Parathyroid adenoma (tissue), 2 donors: ENCODE measurements at regions not wholly inside any gene's neighbourhood (a gene's known extent, or its start where the extent isn't known, plus 50 kb on each side); places are given as distances from the start of the nearest gene placed in this dataset.

Experiments
- H2AFZ ChIP-seq: fragments of 300-600 bp; sonication (generic); one replicate; pipeline ENCODE4 v1.7.0; 2017; ENCODE audit warnings: antibody characterized with exemption, mild to moderate bottlenecking
- H3K27ac ChIP-seq: fragments of 300-600 bp; sonication (generic); one replicate; pipeline ENCODE4 v1.7.0; 2017
- H3K27me3 ChIP-seq: fragments of 300-600 bp; sonication (generic); one replicate; pipeline ENCODE4 v1.7.0; 2017; ENCODE audit warnings: low read length; ENCODE audit not compliant: control insufficient read depth, insufficient read depth
- H3K36me3 ChIP-seq: fragments of 300-600 bp; sonication (generic); one replicate; pipeline ENCODE4 v1.7.0; 2017; ENCODE audit warnings: low read length; ENCODE audit not compliant: control insufficient read depth, insufficient read depth
- H3K4me1 ChIP-seq: fragments of 300-600 bp; sonication (generic); one replicate; pipeline ENCODE4 v1.7.0; 2017; ENCODE audit warnings: control low read depth
- H3K4me2 ChIP-seq: fragments of 300-600 bp; sonication (generic); one replicate; pipeline ENCODE4 v1.7.0; 2017; ENCODE audit warnings: low read length
- H3K4me3 ChIP-seq: fragments of 300-600 bp; sonication (generic); one replicate; pipeline ENCODE4 v1.7.0; 2017; ENCODE audit warnings: low read depth, low read length
- H3K79me2 ChIP-seq: fragments of 300-600 bp; sonication (generic); one replicate; pipeline ENCODE4 v1.7.0; 2017; ENCODE audit warnings: control low read depth
- H3K9ac ChIP-seq: fragments of 300-600 bp; sonication (generic); one replicate; pipeline ENCODE4 v1.7.0; 2017; ENCODE audit warnings: mild to moderate bottlenecking
- H3K9me3 ChIP-seq: fragments of 300-600 bp; sonication (generic); one replicate; pipeline ENCODE4 v1.7.0; 2017; ENCODE audit warnings: low read length; ENCODE audit not compliant: control insufficient read depth
- CTCF ChIP-seq: fragments of 300-600 bp; sonication (generic); IDR thresholded peaks from one replicate; pipeline ENCODE4 v1.7.0; 2017; ENCODE audit warnings: antibody characterized with exemption, mild to moderate bottlenecking
- donor health status: primary hyperparathyroidism.

GRCh38 chr2:198322275-198322674, 517.9 kb downstream of the PLCL1 start:
- Histone ChIP-seq H3K4me1 (no peaks in the 10 kb centered on the region), H2AFZ (no peak overlapping the region), H3K27me3 (no peaks in the 10 kb centered on the region), H3K4me3 (no peak overlapping the region), H3K79me2 (no peaks in the 10 kb centered on the region), H3K9me3 (no peaks in the 10 kb centered on the region), H3K27ac (no peak overlapping the region), H3K9ac (no peak overlapping the region), H3K36me3 (no peaks in the 10 kb centered on the region), H3K4me2 (no peak overlapping the region)
- TF ChIP-seq CTCF: no peak

GRCh38 chr2:198321522-198322088, 517.2 kb downstream of the PLCL1 start:
- no peak overlapping the region for H3K4me2 ChIP-seq
- H3K4me1 ChIP-seq: no peaks in the 10 kb centered on the region
- H3K27ac ChIP-seq: no peak overlapping the region
- H3K9ac ChIP-seq: no peak overlapping the region
- H3K27me3 ChIP-seq: no peaks in the 10 kb centered on the region
- no peak for TF ChIP-seq CTCF
- no peaks in the 10 kb centered on the region for H3K36me3 ChIP-seq
- H2AFZ ChIP-seq: no peak overlapping the region
- H3K9me3 ChIP-seq: no peaks in the 10 kb centered on the region
- H3K79me2 ChIP-seq: no peaks in the 10 kb centered on the region
- no peak overlapping the region for H3K4me3 ChIP-seq

GRCh38 chr2:198316852-198317396, 512.5 kb downstream of the PLCL1 start:
- no peaks in the 10 kb centered on the region for H3K27me3 ChIP-seq
- no peak overlapping the region for H3K27ac ChIP-seq
- H3K36me3 ChIP-seq: no peaks in the 10 kb centered on the region
- H3K4me2 ChIP-seq: no peak overlapping the region
- H2AFZ ChIP-seq: no peak overlapping the region
- no peak overlapping the region for H3K9ac ChIP-seq
- no peaks in the 10 kb centered on the region for H3K4me1 ChIP-seq
- H3K79me2 ChIP-seq: no peaks in the 10 kb centered on the region
- no peaks in the 10 kb centered on the region for H3K9me3 ChIP-seq
- no peak for TF ChIP-seq CTCF
- no peak overlapping the region for H3K4me3 ChIP-seq

- H3K9ac ChIP-seq: no peak overlapping the region
Observed at GRCh38 chr2:198315791-198316630, 511.6 kb downstream of the PLCL1 start.

More at GRCh38 chr2:198315791-198316630, 511.6 kb downstream of the PLCL1 start:
- no peaks in the 10 kb centered on the region for H3K27me3 ChIP-seq
- no peak overlapping the region for H2AFZ ChIP-seq
- H3K9me3 ChIP-seq: no peaks in the 10 kb centered on the region
- no peak overlapping the region for H3K4me3 ChIP-seq
- no peaks in the 10 kb centered on the region for H3K4me1 ChIP-seq
- no peak overlapping the region for H3K4me2 ChIP-seq
- no peaks in the 10 kb centered on the region for H3K79me2 ChIP-seq
- no peak for TF ChIP-seq CTCF
- no peaks in the 10 kb centered on the region for H3K36me3 ChIP-seq
- H3K27ac ChIP-seq: no peak overlapping the region
